ENCODE measurements at regions not wholly inside any gene's neighbourhood (a gene's known extent, or its start where the extent isn't known, plus 50 kb on each side); places are given as distances from the start of the nearest gene placed in this dataset.
"Not testable (repeated sequence)": the region's sequence is repeated elsewhere in the genome, so short reads cannot be mapped to it uniquely, and the experiment has no call there.

- H3K27ac Mint-ChIP-seq, result no peak overlapping the region
- H3K36me3 Mint-ChIP-seq, result no peaks in the 10 kb centered on the region
- no peaks in the 10 kb centered on the region for H3K27me3 Mint-ChIP-seq
- no peak overlapping the region for H3K4me3 Mint-ChIP-seq
- H3K4me1 Mint-ChIP-seq, result no peaks in the 10 kb centered on the region
- peaks cover 4% of the 10 kb centered on the region for H3K9me3 Mint-ChIP-seq
Measured at GRCh38 chr7:68185631-68186456, 1189.2 kb downstream of the TYW1 start.

DNA sequence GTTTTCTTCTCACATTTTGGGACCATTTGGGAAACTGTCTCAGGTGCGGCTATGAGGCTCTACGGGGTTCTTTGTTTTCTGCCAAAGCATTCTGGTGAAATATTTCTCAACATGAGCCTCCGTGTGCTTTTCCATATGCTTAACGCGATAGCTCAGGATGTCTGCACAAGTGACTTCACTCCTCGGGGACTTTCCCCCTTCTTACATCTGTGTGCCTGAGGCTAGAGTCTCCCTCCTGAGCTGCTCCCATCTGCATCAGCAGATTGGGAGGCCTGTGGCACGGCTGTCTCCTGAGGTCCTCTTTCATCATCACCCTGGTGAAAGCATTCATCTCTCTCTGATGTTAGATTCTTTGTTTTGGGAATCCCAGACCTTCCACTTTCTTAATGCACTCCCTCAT lies 1190.9 kb downstream of the TYW1 start:
- Mint-ChIP-seq H3K27me3 (no peaks in the 10 kb centered on the region), H3K4me3 (no peak overlapping the region), H3K4me1 (no peaks in the 10 kb centered on the region), H3K27ac (no peak overlapping the region), H3K9me3 (peaks cover 10% of the 10 kb centered on the region), H3K36me3 (no peaks in the 10 kb centered on the region)

DNA sequence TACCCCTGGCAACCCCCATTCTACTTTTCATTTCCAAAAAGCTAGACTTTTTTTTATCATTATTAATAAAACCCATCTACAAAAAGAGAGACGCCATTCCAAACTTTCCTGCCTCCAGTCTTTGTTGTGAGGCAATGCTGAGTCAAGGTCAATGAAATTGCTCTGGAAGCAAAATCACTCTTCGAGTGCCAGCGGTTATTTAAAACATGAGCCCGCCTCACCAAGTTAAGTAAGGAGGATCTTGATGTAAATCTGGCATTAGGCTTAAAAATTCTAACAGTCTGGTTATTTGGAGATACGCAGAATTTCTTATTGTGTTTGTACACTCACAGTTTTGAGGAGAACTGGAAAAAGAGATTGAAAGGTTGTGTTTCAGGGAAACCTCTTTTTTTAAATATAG lies 1196.3 kb downstream of the TYW1 start:
- H3K27ac Mint-ChIP-seq, result no peak overlapping the region
- H3K4me1 Mint-ChIP-seq, result no peaks in the 10 kb centered on the region
- H3K36me3 Mint-ChIP-seq, result no peaks in the 10 kb centered on the region
- no peak overlapping the region for H3K4me3 Mint-ChIP-seq
- H3K9me3 Mint-ChIP-seq, result peaks cover 10% of the 10 kb centered on the region
- no peaks in the 10 kb centered on the region for H3K27me3 Mint-ChIP-seq

DNA sequence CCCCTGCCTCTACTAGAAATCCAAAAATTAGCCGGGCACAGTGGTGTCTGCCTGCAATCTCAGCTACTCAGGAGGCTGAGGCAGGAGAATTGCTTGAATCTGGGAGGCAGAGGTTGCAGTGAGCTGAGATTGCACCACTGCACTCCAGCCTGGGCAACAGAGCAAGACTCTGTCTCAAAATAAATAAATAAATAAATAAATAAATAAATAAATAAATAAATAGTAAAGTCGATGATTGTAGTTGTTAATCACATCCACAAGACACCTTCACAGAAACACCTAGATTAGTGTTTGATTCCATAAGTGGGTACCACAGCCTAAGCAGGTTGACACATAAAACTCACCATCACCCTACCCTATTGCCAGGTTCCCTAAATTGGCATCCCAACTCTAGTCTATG lies 1199.0 kb downstream of the TYW1 start:
- not testable (repeated sequence) for H3K36me3 Mint-ChIP-seq, H3K4me3 Mint-ChIP-seq, H3K9me3 Mint-ChIP-seq, H3K27me3 Mint-ChIP-seq, H3K27ac Mint-ChIP-seq, H3K4me1 Mint-ChIP-seq

- no peak overlapping the region for H3K27ac Mint-ChIP-seq
- H3K36me3 Mint-ChIP-seq, result no peaks in the 10 kb centered on the region
- H3K27me3 Mint-ChIP-seq, result no peaks in the 10 kb centered on the region
- no peaks in the 10 kb centered on the region for H3K4me1 Mint-ChIP-seq
- no peak overlapping the region for H3K4me3 Mint-ChIP-seq
- H3K9me3 Mint-ChIP-seq, result peaks cover 4% of the 10 kb centered on the region
Measured at GRCh38 chr7:68200051-68200670, 1203.5 kb downstream of the TYW1 start.

DNA sequence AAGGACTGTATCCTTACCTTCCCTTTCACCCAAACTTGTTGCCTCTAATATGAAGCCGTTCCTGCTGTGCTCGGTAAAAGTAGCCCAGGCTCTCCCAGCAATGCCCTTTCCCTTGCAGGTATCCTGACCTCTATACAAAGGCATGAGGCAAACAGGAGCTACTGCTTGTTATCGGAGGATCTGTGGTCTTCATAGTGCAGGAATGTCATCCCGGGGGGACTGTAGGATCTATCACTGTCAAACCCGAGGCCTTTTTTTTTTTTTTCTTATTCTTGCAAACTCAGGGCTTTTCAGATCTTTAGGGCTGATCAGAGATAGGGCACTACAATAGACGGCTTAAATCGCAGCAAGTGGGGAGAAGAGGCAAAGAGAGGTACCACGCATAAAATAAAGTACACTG lies 1206.6 kb downstream of the TYW1 start:
- H3K4me3 Mint-ChIP-seq, result no peak overlapping the region
- no peaks in the 10 kb centered on the region for H3K27me3 Mint-ChIP-seq
- H3K9me3 Mint-ChIP-seq, result peaks cover 4% of the 10 kb centered on the region
- H3K36me3 Mint-ChIP-seq, result no peaks in the 10 kb centered on the region
- H3K27ac Mint-ChIP-seq, result no peak overlapping the region
- no peaks in the 10 kb centered on the region for H3K4me1 Mint-ChIP-seq

- H3K27ac Mint-ChIP-seq, result no peak overlapping the region
- H3K27me3 Mint-ChIP-seq, result no peaks in the 10 kb centered on the region
- H3K9me3 Mint-ChIP-seq, result peaks cover 4% of the 10 kb centered on the region
- no peak overlapping the region for H3K4me3 Mint-ChIP-seq
- H3K4me1 Mint-ChIP-seq, result no peaks in the 10 kb centered on the region
- H3K36me3 Mint-ChIP-seq, result no peaks in the 10 kb centered on the region
Measured at GRCh38 chr7:68205826-68206225, 1209.2 kb downstream of the TYW1 start.

DNA sequence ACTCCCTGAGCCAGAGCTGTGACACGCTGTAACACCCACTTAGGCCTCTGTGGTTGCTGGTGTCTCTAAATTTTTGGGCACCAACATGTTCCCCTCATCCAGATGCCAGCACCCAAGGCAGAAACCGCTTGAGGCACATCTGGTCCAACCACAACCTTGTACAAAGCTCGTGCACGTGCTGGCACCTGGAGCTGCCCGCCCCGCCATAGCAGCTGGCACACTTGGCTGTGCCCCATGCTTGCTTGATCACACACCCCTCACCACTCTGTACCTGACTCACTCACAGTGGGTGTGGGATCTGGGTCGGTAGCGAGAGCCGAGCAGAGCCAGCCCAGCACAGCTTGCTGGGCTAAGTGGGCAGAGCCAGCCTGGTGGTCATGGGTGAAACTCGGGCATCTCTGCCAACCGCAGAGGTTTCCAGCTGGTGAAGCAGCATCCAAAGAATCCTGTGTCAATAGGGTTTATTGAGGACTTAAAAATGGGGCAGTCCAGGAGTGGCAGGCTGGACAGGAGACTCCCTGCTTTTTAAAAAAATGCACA lies 1210.4 kb downstream of the TYW1 start:
- Mint-ChIP-seq H3K27me3 (no peaks in the 10 kb centered on the region), H3K4me1 (no peaks in the 10 kb centered on the region), H3K9me3 (peaks cover 4% of the 10 kb centered on the region), H3K36me3 (no peaks in the 10 kb centered on the region), H3K27ac (no peak overlapping the region), H3K4me3 (no peak overlapping the region)

DNA sequence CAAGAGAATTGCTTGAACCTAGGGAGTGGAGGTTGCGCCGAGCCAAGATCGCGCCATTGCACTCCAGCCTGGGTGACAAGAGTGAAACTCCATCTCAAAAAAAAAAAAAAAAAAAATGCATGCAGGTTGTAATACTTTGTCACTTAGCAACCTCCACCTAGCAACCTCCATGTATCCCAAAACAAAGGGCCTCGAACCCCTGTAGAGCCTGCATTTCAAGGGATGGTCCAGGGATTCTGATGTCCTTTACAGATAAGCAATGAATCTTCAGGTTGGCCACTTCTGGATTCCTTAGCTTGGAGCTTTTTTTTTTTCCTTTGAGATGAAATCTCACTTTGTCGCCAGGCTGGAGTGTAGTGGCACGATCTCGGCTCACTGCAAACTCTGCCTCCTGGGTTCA lies 1211.0 kb downstream of the TYW1 start:
- no peaks in the 10 kb centered on the region for H3K4me1 Mint-ChIP-seq
- peaks cover 9% of the 10 kb centered on the region for H3K9me3 Mint-ChIP-seq

DNA sequence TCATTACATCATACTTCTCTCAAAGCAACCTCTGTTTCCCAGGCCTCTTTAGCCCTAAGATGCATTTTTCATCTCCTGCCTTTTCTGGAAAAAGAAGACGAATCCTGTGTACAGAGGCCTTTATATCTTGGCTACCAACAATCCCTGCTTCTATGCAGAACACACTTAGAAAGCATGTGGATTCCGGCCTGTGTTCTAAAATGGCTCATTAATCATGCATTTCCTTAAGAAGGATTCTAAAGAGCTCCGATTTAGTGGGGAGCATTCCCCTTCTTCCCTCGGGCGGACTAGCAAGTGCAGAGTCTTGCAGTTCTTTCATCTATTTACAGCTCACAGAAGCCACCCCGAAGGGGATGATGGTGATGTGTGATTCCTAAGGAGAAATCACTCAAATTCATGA lies 1212.9 kb downstream of the TYW1 start:
- H3K36me3 Mint-ChIP-seq, result no peaks in the 10 kb centered on the region

More for the DNA sequence above, 1211.0 kb downstream of the TYW1 start:
- no peak overlapping the region for H3K27ac Mint-ChIP-seq
- H3K36me3 Mint-ChIP-seq, result no peaks in the 10 kb centered on the region
- no peak overlapping the region for H3K4me3 Mint-ChIP-seq
- H3K27me3 Mint-ChIP-seq, result no peaks in the 10 kb centered on the region

GRCh38 chr7:68213838-68214237 lies 1217.2 kb downstream of the TYW1 start:
- no peak overlapping the region for H3K27ac Mint-ChIP-seq
- H3K4me3 Mint-ChIP-seq, result no peak overlapping the region
- H3K36me3 Mint-ChIP-seq, result no peaks in the 10 kb centered on the region
- H3K9me3 Mint-ChIP-seq, result peaks cover 4% of the 10 kb centered on the region
- no peaks in the 10 kb centered on the region for H3K27me3 Mint-ChIP-seq
- H3K4me1 Mint-ChIP-seq, result no peaks in the 10 kb centered on the region

More for the DNA sequence above, 1212.9 kb downstream of the TYW1 start:
- Mint-ChIP-seq H3K4me3 (no peak overlapping the region), H3K9me3 (peaks cover 4% of the 10 kb centered on the region), H3K27ac (no peak overlapping the region), H3K4me1 (no peaks in the 10 kb centered on the region), H3K27me3 (no peaks in the 10 kb centered on the region)

DNA sequence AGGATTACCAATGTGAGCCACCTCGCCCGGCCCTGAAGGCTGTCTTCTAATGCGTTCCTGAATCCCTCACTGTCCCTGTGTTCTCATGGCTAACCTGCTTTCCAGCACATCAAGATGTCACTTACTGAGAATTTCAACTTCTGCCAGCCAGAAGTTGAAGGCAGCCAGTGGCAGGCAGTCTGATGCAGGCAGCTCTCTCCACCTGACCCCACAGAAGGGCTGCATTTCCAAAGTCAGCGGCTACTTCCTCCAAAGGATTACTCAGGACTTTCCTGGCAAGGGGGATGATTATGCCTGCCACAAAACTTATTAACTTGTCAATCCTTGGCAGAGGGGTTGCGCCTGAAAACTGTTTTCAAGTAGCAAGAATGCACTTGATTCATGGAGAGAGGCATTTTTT lies 1219.4 kb downstream of the TYW1 start:
- Mint-ChIP-seq H3K36me3 (no peaks in the 10 kb centered on the region), H3K4me1 (no peaks in the 10 kb centered on the region), H3K27me3 (no peaks in the 10 kb centered on the region), H3K9me3 (peaks cover 4% of the 10 kb centered on the region), H3K27ac (no peak overlapping the region), H3K4me3 (no peak overlapping the region)

DNA sequence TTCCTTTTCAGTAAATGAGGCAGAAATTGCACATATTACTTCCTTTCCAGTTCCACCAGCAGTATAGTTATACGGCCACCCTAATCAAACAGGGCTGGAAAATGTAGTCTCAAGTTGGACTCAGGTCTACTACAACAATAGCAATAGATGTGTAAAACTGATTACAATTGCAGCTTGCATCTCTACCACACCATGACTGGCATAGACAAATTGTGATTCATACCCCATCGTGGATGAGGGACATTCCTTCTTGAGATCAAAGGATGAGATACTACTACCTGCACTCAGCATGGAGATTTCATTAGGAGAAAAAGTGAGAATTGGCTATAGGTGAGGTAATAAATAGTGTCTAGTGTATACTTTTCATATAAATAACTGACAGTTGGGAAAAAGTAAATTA lies 1220.8 kb downstream of the TYW1 start:
- Mint-ChIP-seq H3K27ac (no peak overlapping the region), H3K4me1 (no peaks in the 10 kb centered on the region), H3K36me3 (no peaks in the 10 kb centered on the region), H3K4me3 (no peak overlapping the region), H3K27me3 (no peaks in the 10 kb centered on the region), H3K9me3 (peaks cover 2% of the 10 kb centered on the region)

DNA sequence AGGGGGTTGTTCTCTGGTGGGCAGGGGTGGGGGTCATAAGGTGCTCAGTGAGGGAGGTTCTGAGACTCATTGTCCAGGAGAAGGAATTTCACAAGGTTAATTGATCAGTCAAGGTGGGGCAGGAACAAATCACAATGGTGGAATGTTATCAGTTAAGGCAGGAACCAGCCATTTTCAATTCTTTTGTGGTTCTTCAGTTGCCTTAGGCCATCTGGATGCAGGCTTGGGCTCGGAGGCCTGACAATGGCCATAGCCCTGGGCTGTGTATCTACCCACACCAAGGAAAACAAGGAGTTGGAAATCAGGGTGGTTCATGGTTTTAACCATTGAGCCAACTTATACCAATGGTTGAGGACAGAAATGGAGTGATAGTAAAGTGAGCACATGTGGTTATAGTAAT lies 1221.8 kb downstream of the TYW1 start:
- H3K4me1 Mint-ChIP-seq, result no peaks in the 10 kb centered on the region
- no peaks in the 10 kb centered on the region for H3K27me3 Mint-ChIP-seq
- H3K4me3 Mint-ChIP-seq, result no peak overlapping the region
- H3K36me3 Mint-ChIP-seq, result no peaks in the 10 kb centered on the region
- no peak overlapping the region for H3K27ac Mint-ChIP-seq
- no peaks in the 10 kb centered on the region for H3K9me3 Mint-ChIP-seq

GRCh38 chr7:68222311-68222710 lies 1225.7 kb downstream of the TYW1 start:
- H3K36me3 Mint-ChIP-seq, result no peaks in the 10 kb centered on the region
- H3K27me3 Mint-ChIP-seq, result no peaks in the 10 kb centered on the region
- no peak overlapping the region for H3K4me3 Mint-ChIP-seq
- H3K27ac Mint-ChIP-seq, result no peak overlapping the region
- H3K9me3 Mint-ChIP-seq, result no peaks in the 10 kb centered on the region
- no peaks in the 10 kb centered on the region for H3K4me1 Mint-ChIP-seq

DNA sequence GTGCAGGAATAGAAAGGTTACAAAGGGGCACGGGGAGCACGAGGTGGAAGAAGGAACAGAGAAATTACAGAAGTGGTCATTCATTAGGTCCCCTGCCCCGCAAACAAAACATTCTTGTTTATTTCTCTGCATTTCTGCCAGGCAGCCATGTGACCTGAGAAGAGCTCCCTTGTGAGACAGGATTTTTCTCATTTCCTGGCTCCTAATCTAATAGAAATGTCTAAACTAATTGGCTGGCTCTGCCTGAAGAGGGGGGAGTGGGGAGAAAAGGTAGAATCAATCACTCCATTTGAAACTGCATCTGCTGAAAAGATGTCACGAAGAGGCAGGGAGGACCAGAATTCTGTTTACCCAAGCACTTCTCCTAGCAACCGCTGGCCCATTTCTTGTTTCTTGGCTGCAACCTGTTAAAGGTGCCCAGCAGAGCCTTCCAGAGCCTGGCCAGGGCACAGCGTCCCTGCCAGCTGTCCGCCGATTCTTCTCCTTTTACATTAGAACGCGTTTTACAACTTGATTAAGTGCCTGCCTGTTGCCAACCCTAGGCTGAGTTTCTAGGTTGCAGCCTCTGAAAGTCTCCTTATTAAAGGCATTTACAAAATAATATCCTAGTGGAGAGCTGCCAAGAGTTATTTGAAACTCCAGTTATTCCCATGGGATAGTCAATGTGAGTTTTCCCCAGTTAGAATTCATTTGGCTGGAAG lies 1227.6 kb downstream of the TYW1 start:
- Mint-ChIP-seq H3K27ac (no peak overlapping the region), H3K36me3 (no peaks in the 10 kb centered on the region), H3K9me3 (no peaks in the 10 kb centered on the region), H3K27me3 (no peaks in the 10 kb centered on the region), H3K4me3 (no peak overlapping the region), H3K4me1 (no peaks in the 10 kb centered on the region)
